ACC112 (cell line): ENCODE measurements at regions not wholly inside any gene's neighbourhood (a gene's known extent, or its start where the extent isn't known, plus 50 kb on each side); places are given as distances from the start of the nearest gene placed in this dataset.

Experiments used
- H2AFZ ChIP-seq: fragments of 200-600 bp; sonication (generic); one replicate; pipeline ENCODE4 v1.6.0; 2017; ENCODE audit warnings: antibody characterized with exemption, low read length; ENCODE audit not compliant: unreplicated experiment
- H3K27ac ChIP-seq: fragments of 200-600 bp; sonication (generic); 2 replicates; pipeline ENCODE4 v1.5.1; 2014; ENCODE audit warnings: low read depth, mild to moderate bottlenecking, antibody characterized with exemption, low read length, moderate library complexity
- H3K27me3 ChIP-seq: fragments of 200-600 bp; sonication (generic); 2 replicates; pipeline ENCODE4 v1.6.1; 2014; ENCODE audit warnings: mild to moderate bottlenecking, antibody characterized with exemption, low read length, moderate library complexity, mixed read lengths; ENCODE audit not compliant: insufficient read depth
- H3K36me3 ChIP-seq: fragments of 200-600 bp; sonication (generic); 2 replicates; pipeline ENCODE4 v1.6.1; 2016; ENCODE audit warnings: mild to moderate bottlenecking, antibody characterized with exemption, low read length, moderate library complexity, mixed read lengths; ENCODE audit not compliant: insufficient read depth
- H3K4me1 ChIP-seq: fragments of 200-600 bp; sonication (generic); one replicate; pipeline ENCODE4 v1.6.1; 2016; ENCODE audit warnings: low read length, mixed read lengths; ENCODE audit not compliant: insufficient read depth, unreplicated experiment, control insufficient read depth
- H3K4me3 ChIP-seq: fragments of 200-600 bp; sonication (generic); 2 replicates; pipeline ENCODE4 v1.5.1; 2014; ENCODE audit warnings: mild to moderate bottlenecking, low read depth, low read length
- H3K79me2 ChIP-seq: fragments of 200-600 bp; sonication (generic); one replicate; pipeline ENCODE4 v1.6.0; 2016; ENCODE audit warnings: low read length; ENCODE audit not compliant: control insufficient read depth, unreplicated experiment, insufficient read depth

DNA sequence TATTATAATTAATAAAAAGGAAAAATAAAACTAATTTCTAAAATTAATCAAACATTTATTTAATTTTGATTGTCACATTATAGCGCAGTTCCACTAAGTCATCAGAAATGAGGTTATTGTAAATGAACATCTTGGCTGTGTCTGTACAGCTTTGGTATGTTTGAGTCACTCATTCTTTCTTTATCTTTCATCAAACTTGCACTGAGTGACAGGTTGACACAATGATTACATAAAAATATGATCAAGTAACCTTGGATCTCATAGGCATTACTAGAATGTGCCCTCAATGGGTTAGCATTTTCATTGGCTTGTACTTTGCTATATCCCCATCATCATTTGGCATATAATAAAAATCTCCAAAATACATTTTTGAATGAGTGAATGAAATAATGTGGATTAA is 1353.2 kb upstream of the ADGRL2 start:
- Histone ChIP-seq H3K27me3 (no peaks in the 10 kb centered on the region), H3K27ac (no peak overlapping the region), H3K4me3 (no peak overlapping the region), H3K36me3 (no peaks in the 10 kb centered on the region), H3K79me2 (no peaks in the 10 kb centered on the region), H3K4me1 (no peaks in the 10 kb centered on the region), H2AFZ (no peak overlapping the region)

DNA sequence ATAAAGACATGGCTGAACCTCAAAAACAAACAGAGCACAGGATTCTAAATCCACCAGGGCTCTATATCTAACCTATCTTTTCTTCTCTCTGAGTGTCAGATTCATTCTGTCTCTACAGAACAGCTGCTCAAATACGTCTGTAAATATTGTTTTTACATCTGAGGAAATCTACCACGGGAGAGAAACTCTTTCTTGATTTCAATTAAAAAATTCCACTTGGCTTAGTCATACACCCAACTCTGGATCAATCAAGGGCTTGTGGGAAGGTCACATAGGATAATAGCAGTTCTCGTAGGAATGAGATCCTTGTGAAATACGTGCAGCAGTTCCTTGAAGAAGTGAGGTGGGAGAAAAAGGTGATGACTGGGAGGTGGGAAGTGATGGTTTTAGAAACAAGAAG is 1355.7 kb upstream of the ADGRL2 start:
- Histone ChIP-seq H3K27me3 (no peaks in the 10 kb centered on the region), H3K79me2 (no peaks in the 10 kb centered on the region), H3K4me3 (no peak overlapping the region), H2AFZ (peak overlapping the region; percentile 17), H3K36me3 (no peaks in the 10 kb centered on the region), H3K27ac (no peak overlapping the region), H3K4me1 (no peaks in the 10 kb centered on the region)

DNA sequence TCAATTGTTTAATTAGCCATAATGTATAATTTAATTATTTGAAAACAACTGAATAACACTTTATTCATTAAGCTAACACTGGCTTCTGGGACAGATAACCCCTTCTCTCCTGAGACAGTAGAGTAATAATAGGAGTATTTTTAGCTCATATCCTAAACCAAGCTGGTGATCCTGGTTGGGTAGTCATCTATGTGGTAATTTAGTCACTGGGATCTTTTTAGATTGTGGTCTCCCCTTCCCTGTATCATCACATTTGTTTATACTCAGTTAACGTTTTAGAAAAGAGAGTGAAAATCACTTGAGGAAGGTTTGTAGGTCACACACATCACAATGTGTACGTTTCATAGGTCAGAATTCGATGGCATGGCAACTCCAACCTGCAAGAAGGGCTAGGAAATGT is 1356.6 kb upstream of the ADGRL2 start:
- H2AFZ ChIP-seq, result no peak overlapping the region
- H3K27ac ChIP-seq, result no peak overlapping the region
- no peaks in the 10 kb centered on the region for H3K36me3 ChIP-seq
- H3K4me3 ChIP-seq, result no peak overlapping the region
- H3K79me2 ChIP-seq, result no peaks in the 10 kb centered on the region
- H3K4me1 ChIP-seq, result no peaks in the 10 kb centered on the region
- H3K27me3 ChIP-seq, result no peaks in the 10 kb centered on the region

DNA sequence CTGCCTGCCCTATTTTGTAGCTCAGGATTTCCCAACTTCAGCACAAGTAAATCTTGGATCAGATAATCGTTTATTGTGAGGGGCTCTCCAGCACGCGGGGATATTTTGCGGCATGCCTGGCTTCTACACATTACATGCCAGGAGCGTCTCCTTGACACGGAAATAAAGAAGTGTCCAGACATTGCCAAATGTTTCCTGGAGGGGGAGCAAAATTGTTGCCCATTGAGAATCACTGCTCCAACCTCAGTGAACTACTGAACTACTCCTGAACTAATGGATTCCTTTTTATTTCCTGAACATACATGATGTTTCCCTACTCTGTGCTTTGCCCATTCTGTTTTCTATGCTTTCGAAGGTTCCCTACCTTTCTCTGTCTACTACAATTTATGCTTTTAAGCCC is 1359.1 kb upstream of the ADGRL2 start:
- Histone ChIP-seq H3K36me3 (no peaks in the 10 kb centered on the region), H3K79me2 (no peaks in the 10 kb centered on the region), H2AFZ (peak overlapping the region; percentile 3), H3K27ac (no peak overlapping the region), H3K4me3 (no peak overlapping the region), H3K4me1 (no peaks in the 10 kb centered on the region), H3K27me3 (no peaks in the 10 kb centered on the region)

DNA sequence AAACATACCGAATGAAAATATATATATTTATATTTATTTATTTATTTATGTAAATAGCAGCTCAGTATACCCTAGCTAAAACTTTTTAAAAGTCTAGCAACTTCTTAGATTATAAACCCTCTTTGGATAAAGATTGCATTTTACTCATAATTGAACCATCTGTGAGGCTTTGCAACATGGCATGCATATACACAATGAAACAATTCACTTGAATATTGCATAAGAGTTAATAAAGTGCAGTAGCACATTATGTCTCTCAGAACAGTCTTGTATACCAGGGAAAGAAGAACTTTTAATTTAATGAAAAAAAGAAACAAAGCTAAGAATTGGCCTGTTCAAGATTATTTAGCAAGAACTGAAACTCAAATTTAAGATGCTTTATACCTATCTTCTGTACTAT is 1363.9 kb upstream of the ADGRL2 start:
- Histone ChIP-seq H3K4me3 (no peak overlapping the region), H3K4me1 (no peaks in the 10 kb centered on the region), H3K27ac (no peak overlapping the region), H3K79me2 (no peaks in the 10 kb centered on the region), H2AFZ (no peak overlapping the region), H3K36me3 (no peaks in the 10 kb centered on the region), H3K27me3 (no peaks in the 10 kb centered on the region)

DNA sequence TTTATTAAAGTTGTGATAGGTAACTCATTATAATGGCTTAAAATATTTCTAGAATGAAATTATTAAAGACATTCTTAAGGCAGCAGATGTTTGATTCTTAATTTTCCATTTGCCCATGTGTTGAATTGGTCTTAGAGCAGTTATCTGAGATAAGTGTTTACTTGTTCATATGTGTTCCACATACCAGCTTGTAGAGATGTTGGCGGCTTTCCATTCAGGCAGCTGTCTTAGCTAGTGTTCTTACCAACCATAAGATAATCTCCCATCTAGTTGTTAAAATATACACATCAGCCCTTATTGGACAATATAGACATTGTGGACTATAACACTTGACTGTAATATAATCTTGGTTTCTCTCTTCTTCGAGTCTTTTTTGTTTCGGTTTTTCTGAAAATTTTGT is 1372.9 kb upstream of the ADGRL2 start:
- H3K36me3 ChIP-seq, result no peaks in the 10 kb centered on the region
- H3K79me2 ChIP-seq, result no peaks in the 10 kb centered on the region
- H3K4me1 ChIP-seq, result no peaks in the 10 kb centered on the region
- H3K27me3 ChIP-seq, result no peaks in the 10 kb centered on the region
- H3K27ac ChIP-seq, result no peak overlapping the region
- no peak overlapping the region for H3K4me3 ChIP-seq
- peak overlapping the region; percentile 44 for H2AFZ ChIP-seq

DNA sequence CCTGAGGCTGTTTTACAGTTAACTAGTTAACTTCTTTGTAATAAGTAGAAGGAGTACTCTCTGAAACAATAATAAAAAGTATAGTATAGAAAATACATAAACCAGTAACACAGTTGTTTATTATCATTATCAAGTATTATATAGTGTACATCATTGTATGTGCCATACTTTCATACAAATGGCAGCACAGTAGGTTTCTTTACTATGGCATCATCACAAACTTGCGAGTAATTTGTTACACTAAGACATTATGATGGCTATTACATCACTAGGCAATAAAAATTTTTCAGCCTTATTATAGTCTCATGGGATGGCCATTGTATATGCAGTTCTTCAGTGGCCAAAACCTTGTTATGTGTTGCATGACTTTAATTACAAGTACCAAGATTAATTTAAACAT is 1376.5 kb upstream of the ADGRL2 start:
- no peak overlapping the region for H2AFZ ChIP-seq
- no peak overlapping the region for H3K4me3 ChIP-seq
- no peaks in the 10 kb centered on the region for H3K79me2 ChIP-seq
- no peaks in the 10 kb centered on the region for H3K4me1 ChIP-seq
- no peaks in the 10 kb centered on the region for H3K27me3 ChIP-seq
- no peak overlapping the region for H3K27ac ChIP-seq
- H3K36me3 ChIP-seq, result no peaks in the 10 kb centered on the region

DNA sequence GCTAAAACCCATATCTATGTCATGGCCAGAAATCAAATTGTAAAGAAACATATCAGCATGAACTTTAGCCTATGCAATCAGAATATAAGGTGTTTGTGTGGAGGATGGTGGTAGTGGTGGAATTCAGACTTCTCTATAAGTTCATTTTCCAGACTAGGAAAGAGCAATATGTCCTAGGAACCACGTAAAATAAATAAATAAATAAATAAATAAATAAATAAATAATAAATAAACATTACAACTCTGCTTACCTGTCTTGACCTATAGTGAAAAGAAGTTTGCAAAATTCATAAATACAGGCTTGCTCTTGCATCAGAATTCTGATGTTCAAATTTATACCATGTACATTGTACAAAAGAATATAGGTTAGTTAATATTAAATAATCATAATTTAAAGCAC is 1382.6 kb upstream of the ADGRL2 start:
- no peak overlapping the region for H3K27ac ChIP-seq
- no peak overlapping the region for H2AFZ ChIP-seq
- no peaks in the 10 kb centered on the region for H3K36me3 ChIP-seq
- H3K4me1 ChIP-seq, result peaks cover 2% of the 10 kb centered on the region
- no peaks in the 10 kb centered on the region for H3K79me2 ChIP-seq
- H3K4me3 ChIP-seq, result no peak overlapping the region
- H3K27me3 ChIP-seq, result no peaks in the 10 kb centered on the region

DNA sequence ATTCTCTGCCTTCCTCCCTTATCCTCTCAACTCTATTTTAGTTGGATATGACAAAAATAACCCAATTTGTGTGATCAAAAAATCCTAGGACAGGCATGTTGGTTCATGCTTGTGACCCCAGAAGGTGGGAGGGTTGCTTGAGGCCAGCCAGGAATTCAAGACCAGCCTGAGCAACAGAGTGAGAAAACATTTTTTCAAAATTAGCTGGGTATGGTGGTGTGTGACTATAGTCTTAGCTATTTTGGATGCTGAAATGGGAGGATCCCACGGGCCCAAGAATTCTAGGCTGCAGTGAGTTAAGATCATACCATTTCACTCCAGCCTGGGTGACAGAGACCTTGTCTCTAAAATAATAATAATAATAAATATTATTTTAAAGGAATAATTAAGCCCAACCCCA is 1383.1 kb upstream of the ADGRL2 start:
- peaks cover 2% of the 10 kb centered on the region for H3K4me1 ChIP-seq
- H3K79me2 ChIP-seq, result no peaks in the 10 kb centered on the region
- no peak overlapping the region for H2AFZ ChIP-seq
- peak overlapping the region; percentile 36; the same call in 1 of the 2 replicates for H3K27ac ChIP-seq
- no peaks in the 10 kb centered on the region for H3K27me3 ChIP-seq
- H3K4me3 ChIP-seq, result no peak overlapping the region
- H3K36me3 ChIP-seq, result no peaks in the 10 kb centered on the region

DNA sequence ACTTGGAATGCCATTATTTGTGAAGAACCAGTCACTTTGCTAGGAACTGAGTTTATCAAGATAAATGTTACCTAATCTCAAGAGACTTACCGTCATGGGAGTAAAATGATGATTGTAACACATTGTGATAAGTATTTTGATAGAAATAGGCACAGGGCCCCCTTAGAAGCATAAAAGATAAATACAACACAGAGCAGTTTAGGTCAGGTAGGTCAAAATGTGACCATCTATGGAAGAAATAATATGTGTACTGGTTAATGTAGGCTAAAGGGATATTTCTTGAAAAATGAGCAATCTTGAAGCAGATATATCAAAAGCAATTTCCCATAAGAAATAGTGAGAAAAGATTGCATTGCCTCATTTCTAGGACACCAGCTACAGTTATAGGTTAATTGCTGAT is 1386.8 kb upstream of the ADGRL2 start:
- peak overlapping the region; percentile 10 for H2AFZ ChIP-seq
- H3K27me3 ChIP-seq, result no peaks in the 10 kb centered on the region
- H3K27ac ChIP-seq, result no peak overlapping the region
- H3K79me2 ChIP-seq, result no peaks in the 10 kb centered on the region
- H3K36me3 ChIP-seq, result no peaks in the 10 kb centered on the region
- peaks cover 2% of the 10 kb centered on the region for H3K4me1 ChIP-seq
- no peak overlapping the region for H3K4me3 ChIP-seq

DNA sequence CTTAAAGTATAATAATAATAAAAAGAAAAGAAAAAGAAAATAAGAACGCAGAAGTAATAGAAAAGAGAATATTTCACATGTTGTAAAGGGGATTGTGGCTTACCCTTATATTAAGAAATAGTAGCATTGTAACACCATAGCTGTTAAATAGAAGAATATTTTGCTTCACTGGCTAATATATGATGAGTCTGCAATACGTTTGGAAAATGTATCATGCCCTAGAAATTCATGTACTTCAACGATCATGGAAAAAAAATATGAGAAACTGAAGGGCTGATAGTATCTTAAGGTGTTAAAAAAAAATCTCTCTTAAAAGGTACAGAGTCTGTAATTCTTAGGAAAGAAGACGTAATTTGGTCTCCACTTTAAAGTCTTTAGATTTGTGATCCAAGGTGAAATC is 1390.5 kb upstream of the ADGRL2 start:
- no peak overlapping the region for H3K27ac ChIP-seq
- H3K4me3 ChIP-seq, result no peak overlapping the region
- no peak overlapping the region for H2AFZ ChIP-seq
- H3K4me1 ChIP-seq, result no peaks in the 10 kb centered on the region
- H3K36me3 ChIP-seq, result no peaks in the 10 kb centered on the region
- H3K79me2 ChIP-seq, result no peaks in the 10 kb centered on the region
- no peaks in the 10 kb centered on the region for H3K27me3 ChIP-seq

DNA sequence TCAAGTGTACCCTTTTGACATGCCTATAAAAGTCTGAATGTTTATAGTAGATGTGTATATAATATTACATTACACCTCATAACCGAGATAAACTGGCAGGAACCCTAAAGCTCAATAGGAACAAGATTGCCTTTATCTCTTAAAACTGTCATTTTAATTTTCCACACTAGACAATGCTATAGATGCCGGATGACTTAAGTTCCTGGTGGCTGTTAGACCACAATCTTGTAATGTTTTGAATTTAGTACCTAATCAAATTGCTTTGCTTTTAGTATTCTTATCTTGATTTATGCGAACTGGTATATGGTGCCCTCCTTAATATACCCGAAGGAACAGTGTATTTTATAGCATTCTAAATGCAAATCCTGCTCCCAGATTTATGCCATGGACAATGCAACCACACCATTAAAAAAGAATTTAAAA is 1397.0 kb upstream of the ADGRL4 start:
- H2AFZ ChIP-seq, result no peak overlapping the region
- no peak overlapping the region for H3K27ac ChIP-seq
- no peaks in the 10 kb centered on the region for H3K27me3 ChIP-seq
- no peaks in the 10 kb centered on the region for H3K79me2 ChIP-seq
- no peaks in the 10 kb centered on the region for H3K36me3 ChIP-seq
- no peak overlapping the region for H3K4me3 ChIP-seq
- no peaks in the 10 kb centered on the region for H3K4me1 ChIP-seq
